ENCODE measurements at regions not wholly inside any gene's neighbourhood (a gene's known extent, or its start where the extent isn't known, plus 50 kb on each side); places are given as distances from the start of the nearest gene placed in this dataset.

GRCh38 chr6:150732765-150733539, 132.6 kb upstream of the MTHFD1L start:
- TF ChIP-seq CTCF (IDR thresholded peaks at IDR 0.05; ENCODE audit: insufficient read depth, low read length, poor library complexity, severe bottlenecking), result no peak
- no peak for TF ChIP-seq EZH2phosphoT487 (conservative IDR thresholded peaks at IDR 0.05; ENCODE audit: low read length)

Data from SU-DHL-6 (cell line).